ENCODE measurements at regions not wholly inside any gene's neighbourhood (a gene's known extent, or its start where the extent isn't known, plus 50 kb on each side); places are given as distances from the start of the nearest gene placed in this dataset.

DNA sequence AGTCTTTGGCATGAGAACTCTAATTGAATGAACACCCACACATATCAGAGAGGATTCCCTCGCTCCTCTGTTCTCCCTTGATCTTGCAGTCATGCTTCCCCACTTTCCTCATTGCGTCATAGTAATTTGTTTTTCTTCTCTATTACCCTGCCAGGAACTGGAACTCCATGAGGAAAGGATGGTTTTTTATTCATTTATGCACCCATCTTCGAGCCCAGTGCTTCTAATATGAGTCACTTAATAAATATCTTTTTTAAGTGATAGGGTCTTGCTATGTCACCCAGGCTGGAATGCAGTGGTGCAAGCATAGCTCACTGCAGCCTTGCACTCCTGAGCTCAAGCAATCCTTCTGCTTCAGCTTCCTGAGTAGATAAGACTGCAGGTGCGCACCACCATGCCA lies 83.5 kb downstream of the OTUD1 start:
- no peak for TF ChIP-seq EP300 (IDR thresholded peaks at IDR 0.05)
- no peak for TF ChIP-seq POLR2A (IDR thresholded peaks at IDR 0.05)

Measured in tibial nerve (tissue), 3 donors.